Activated CD8-positive, alpha-beta memory T cell treated with anti-CD3 and anti-CD28 coated beads, Interleukin-2, amount 50 U/mL, for 48 hours (primary cell): ENCODE measurements at regions not wholly inside any gene's neighbourhood (a gene's known extent, or its start where the extent isn't known, plus 50 kb on each side); places are given as distances from the start of the nearest gene placed in this dataset.

ENCODE experiments used
- DNase-seq: peaks from one replicate; pipeline ENCODE4 v3.0.0-alpha.2; 2020

DNA sequence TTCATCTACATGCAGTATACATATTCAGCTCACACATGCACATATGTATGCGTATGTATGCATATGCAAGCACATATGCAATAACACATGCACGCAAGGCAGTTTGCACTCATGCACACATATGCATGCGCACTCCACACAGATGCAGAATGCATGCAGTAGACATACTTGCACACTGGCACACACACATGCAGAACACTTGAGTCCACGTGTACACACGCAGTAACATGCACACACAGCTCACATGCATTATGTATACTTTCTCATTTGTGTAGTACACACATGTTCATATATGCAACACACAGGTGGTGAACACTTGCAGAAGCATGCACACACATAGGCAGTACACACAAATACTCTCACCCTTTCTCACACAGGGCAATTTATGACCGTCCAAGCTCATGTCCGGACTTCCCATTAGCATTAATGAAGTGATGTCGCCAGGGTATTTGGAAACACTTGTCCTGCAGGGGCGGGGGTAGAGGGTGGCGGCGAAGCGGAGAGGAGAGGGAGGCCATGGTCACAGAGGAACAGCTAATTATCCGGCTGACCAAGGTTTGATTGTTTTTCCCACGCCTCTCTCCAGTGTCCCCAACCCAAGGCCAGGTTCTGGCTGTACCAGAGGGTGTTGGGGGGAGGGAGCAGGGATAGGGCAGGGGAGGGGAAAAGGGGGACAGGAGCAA lies 91.3 kb downstream of the VEGFA start:
- DNase-seq = no peak

GRCh38 chr6:43860285-43860684 lies 90.3 kb downstream of the VEGFA start:
- DNase-seq = no peak

- no peak for DNase-seq
These were observed 89.2 kb downstream of the VEGFA start for GRCh38 chr6:43859213-43859612.

- DNase-seq = no peak
These were observed 88.4 kb downstream of the VEGFA start for GRCh38 chr6:43858161-43859153.

DNA sequence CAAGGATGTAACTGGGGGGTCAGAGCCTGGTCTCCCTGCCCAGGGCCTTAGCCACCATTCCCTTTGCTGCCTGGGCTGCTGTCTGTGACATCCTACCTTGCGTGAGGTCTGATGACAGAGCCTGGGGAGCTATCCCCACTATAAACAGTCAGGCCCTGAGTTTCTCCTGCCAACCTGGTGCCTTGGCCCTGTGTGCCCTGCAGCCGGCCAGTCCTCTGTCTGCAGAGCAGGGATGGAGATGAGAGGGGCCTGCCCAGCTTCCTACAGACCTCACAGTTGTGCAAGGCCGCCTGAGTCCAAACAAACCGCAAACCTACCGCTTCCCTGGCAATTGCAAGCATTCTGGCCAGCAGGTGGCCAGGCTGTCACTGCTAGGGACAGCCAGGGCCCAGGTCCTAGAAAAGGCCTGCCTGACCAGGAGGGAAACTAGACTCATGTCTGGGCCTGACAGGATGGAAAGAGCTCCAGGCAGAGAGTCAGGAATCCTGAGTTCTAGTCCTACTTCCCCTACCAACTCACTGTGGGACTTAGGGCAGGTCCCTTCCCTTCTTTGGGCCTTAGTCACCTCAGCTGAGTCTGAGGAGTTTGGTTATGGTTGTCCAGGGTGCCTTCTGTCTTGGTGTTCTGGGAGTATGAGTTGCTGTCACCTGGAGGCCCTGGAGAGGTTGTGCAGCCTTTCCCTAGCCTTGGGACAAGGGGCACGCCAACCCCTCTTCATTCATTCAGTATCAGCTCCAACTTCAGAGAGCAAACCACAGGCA lies 86.2 kb downstream of the VEGFA start:
- DNase-seq = no peak

DNA sequence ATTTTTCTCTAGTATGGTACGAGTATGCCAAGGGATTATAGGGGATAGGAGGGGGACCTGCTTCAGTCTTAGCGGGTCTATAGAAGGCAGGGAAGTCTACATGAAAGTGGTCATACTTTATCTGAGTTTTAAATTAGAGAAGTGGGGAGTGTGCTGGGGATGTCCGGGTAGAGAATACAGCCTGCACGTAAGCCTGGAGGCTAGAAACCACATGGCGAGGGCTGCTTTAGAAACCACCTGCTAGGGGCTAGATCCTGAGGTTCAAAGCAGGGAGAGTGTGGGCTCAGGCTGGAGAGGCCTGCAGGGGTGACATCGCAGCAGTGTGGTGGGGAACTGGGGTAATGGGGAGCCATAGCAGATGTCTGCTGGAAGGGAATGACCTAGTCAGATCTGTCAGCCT lies 85.2 kb downstream of the VEGFA start:
- DNase-seq = no peak

- no peak for DNase-seq
These were observed 83.1 kb downstream of the VEGFA start for GRCh38 chr6:43853066-43853650.

DNA sequence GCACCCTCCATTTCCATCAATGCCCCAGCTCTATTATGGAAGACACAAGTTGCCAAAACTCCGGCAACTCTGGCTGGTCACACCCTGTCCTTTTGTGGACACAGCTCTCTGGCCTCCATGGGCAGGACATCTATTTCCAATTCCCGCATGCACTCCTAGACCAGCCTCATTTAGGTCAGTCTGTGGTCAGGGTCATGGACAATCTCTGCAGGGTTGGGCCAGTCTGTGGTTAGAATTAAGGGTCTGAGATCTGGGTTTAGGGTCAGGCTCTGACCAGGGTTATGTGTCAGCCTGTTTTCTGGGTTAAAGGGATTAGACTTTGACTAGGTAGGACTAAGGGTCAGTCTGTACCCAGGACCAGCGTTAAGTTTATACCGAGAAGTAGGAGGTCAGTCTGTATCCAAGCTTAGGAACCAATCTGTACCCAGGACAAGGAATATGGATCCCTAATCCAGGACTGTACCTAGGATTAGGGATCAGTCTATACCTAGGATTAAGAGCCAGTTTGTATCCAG lies 82.4 kb downstream of the VEGFA start:
- DNase-seq = no peak

GRCh38 chr6:43851204-43851865 lies 81.3 kb downstream of the VEGFA start:
- DNase-seq = no peak

DNA sequence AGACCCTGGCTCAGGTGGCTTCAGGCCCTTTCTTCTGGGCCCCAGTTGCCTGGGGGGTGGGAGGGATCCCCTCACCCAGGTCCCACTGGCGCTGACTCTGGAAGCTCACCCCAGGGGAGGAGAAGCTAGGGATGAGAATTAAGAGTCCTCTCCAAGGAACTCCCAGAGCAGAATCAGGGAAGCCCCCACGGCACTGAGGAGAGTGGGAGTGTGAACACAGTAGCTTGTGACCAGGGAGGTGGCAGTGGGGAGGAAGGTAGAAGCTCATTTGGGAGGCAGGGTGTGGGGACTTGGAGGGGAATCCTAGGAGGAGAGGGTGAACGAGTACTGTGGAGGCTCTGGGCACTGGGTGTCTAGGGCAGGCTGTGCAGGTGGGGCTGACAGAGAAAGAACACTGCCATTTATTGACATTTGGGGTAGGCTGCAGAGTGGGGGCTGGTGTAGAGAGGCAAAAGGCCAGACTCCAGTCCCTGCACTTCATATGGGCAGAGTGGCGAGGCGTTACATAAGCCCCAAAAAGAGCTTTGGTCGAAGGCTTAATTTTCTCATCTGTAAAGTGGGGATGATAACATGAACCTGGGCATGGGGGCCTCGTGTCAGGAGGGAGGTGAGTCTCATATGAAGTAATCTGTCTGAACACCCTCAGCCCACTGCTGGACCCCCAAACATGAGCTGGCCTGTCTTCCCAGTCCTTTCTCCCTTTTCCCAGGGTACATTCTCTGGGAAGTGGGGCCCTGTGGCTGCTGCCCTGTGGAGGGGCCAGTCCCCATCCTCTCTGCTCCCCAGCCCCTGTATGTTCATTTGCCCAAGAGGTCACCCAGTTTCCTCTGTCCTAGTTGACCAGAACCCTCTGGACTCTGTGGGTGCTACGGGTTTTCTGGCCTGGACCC lies 80.5 kb downstream of the VEGFA start:
- DNase-seq = no peak

- DNase-seq = no peak
These were observed 79.8 kb downstream of the VEGFA start for GRCh38 chr6:43849844-43850243.

- no peak for DNase-seq
These were observed 78.8 kb downstream of the VEGFA start for GRCh38 chr6:43848671-43849391.

DNA sequence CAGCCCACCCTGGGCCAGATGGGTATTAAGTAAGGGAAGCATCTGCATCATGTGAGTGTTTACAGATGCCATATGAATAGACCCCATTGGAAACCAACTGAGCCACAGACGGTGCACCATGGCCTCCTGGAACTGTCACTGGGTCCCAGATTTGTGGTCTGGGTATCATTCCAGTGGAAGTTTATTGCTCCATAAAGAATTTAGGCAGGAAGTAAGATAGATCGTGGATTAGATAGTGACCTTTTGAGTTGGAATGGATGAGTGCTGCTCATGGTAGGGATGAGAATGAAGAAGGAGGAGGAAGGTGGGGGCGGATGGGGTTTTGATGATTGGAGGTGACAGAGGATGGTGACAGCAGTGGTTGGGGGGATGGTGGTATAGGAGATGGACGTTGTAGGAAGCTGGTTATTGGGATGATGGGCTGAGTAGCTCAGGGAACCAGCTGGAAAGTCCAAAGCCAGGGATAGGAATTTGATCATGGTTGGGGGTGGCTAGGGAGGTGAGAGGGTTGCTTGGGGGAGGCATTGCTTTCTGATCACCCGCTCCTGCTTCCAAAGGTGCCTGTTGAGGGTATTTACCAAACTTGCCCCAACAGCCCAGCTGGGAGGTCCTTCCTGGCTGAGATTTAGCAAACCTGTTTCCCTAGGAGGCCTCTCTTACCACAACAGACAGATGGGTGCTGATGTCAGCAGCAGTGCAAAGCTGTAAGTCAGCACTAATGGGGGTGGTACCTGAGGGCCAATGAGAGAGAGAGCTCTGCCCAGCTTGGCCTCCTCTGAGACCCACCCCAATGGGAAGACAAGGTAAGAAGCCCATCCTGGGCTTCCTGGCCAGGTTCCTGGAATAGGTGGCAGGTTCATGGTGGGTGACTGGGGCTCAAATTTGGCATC lies 78.0 kb downstream of the VEGFA start:
- no peak for DNase-seq

GRCh38 chr6:43846556-43846955 lies 76.5 kb downstream of the VEGFA start:
- no peak for DNase-seq

DNA sequence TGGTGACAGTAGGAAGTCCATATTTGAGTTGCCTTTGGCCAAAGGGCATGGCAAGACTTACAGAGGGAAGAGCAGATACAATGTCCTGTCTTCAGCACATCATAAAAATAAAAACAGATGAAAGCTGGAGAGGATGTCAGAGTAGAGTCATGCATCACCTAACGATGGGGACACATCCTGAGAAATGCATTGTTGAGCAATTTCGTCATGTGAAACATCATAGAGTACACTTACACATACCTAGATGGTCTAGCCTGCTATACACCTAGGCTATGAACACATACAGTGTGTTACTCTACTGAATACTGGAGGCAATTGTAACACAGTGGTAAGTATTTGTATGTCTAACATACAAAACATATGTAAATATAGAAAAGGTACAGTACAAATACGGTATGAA lies 75.6 kb downstream of the VEGFA start:
- DNase-seq = no peak

- no peak for DNase-seq
These were observed 73.7 kb downstream of the VEGFA start for GRCh38 chr6:43843669-43844171.

DNA sequence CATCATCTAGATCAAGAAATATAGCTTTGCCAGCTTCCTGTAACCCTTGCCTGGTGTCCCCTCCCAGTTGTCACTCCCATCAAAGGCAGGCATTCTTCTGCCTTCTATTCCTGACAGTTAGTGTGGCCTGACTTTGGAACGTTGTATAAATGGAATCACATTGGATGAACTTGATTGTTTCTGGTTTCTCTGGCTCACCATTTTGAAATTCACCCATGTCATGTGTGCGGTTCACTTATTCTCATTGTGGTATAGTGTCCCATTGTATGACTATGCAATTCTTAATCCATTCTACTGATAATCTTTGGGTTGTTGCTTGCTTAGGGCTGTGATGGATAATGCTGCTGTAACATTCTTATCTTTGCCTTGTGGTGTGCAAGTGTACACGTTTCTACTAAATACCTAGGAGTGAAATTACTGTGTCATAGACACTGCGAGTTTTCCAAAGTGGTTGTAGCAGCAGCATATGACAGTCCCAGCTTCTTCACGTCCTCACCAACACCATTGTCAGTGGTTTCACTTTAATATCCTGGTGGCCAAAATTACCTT lies 73.2 kb downstream of the VEGFA start:
- DNase-seq = no peak

- no peak for DNase-seq
These were observed 72.3 kb downstream of the VEGFA start for GRCh38 chr6:43842231-43842794.
